ENCODE measurements at regions not wholly inside any gene's neighbourhood (a gene's known extent, or its start where the extent isn't known, plus 50 kb on each side); places are given as distances from the start of the nearest gene placed in this dataset.

GRCh38 chr2:18356676-18357075 lies 203.8 kb downstream of the RDH14 start:
- TF ChIP-seq, protein P1, sequence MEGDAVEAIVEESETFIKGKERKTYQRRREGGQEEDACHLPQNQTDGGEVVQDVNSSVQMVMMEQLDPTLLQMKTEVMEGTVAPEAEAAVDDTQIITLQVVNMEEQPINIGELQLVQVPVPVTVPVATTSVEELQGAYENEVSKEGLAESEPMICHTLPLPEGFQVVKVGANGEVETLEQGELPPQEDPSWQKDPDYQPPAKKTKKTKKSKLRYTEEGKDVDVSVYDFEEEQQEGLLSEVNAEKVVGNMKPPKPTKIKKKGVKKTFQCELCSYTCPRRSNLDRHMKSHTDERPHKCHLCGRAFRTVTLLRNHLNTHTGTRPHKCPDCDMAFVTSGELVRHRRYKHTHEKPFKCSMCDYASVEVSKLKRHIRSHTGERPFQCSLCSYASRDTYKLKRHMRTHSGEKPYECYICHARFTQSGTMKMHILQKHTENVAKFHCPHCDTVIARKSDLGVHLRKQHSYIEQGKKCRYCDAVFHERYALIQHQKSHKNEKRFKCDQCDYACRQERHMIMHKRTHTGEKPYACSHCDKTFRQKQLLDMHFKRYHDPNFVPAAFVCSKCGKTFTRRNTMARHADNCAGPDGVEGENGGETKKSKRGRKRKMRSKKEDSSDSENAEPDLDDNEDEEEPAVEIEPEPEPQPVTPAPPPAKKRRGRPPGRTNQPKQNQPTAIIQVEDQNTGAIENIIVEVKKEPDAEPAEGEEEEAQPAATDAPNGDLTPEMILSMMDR (conservative IDR thresholded peaks at IDR 0.05; ENCODE audit: low read depth, low read length), result no peak
- TF ChIP-seq EZH2 (IDR thresholded peaks at IDR 0.05; ENCODE audit: borderline replicate concordance, low read depth, low read length, poor library complexity, severe bottlenecking), result no peak

Measured in A673 (cell line).